LNCaP clone FGC (cell line): ENCODE measurements at regions not wholly inside any gene's neighbourhood (a gene's known extent, or its start where the extent isn't known, plus 50 kb on each side); places are given as distances from the start of the nearest gene placed in this dataset.
A peak's percentile ranks its signal among the peaks of the same experiment; 100 is the strongest.

ENCODE experiments used
- DNase-seq: peaks from one replicate; pipeline ENCODE4 v3.0.0-alpha.2; 2011; ENCODE audit warnings: low read depth
- H3K4me3 ChIP-seq: 2 replicates; pipeline ENCODE4 v1.5.1; 2011; ENCODE audit warnings: mild to moderate bottlenecking, low read depth, low read length, control low read depth
- TF ChIP-seq, protein P1 (sequence below): IDR thresholded peaks from 2 replicates; pipeline ENCODE4 v1.5.1; 2012; ENCODE audit warnings: mild to moderate bottlenecking; ENCODE audit not compliant: control insufficient read depth, insufficient read depth; ENCODE audit errors: extremely low read depth

DNA sequence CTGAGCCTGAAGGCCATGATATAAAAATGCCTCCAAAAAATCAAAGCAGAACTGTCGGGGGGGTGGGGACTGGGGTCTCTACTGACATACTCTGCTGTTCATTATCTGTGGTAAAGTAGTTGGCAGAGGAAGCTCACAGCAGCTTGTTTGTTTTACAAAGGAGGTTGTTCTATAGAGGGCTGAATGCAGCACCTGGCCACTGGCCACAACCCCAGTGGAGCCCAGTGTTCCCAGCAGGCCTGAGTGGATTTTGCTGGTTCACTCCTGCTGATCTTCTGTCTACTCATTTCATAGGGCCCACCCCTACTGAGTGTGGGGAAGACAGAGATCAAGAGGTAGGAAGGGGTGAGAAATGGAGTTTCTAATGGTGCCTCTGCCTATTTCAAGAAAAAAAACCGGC is 125.5 kb downstream of the DIPK2A start:
- TF ChIP-seq, protein P1, sequence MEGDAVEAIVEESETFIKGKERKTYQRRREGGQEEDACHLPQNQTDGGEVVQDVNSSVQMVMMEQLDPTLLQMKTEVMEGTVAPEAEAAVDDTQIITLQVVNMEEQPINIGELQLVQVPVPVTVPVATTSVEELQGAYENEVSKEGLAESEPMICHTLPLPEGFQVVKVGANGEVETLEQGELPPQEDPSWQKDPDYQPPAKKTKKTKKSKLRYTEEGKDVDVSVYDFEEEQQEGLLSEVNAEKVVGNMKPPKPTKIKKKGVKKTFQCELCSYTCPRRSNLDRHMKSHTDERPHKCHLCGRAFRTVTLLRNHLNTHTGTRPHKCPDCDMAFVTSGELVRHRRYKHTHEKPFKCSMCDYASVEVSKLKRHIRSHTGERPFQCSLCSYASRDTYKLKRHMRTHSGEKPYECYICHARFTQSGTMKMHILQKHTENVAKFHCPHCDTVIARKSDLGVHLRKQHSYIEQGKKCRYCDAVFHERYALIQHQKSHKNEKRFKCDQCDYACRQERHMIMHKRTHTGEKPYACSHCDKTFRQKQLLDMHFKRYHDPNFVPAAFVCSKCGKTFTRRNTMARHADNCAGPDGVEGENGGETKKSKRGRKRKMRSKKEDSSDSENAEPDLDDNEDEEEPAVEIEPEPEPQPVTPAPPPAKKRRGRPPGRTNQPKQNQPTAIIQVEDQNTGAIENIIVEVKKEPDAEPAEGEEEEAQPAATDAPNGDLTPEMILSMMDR, result no peak
- DNase-seq, result no peak
- no peak overlapping the region for H3K4me3 ChIP-seq

GRCh38 chr3:144098691-144099090 is 127.1 kb downstream of the DIPK2A start:
- no peak overlapping the region for H3K4me3 ChIP-seq
- no peak for DNase-seq
- TF ChIP-seq, protein P1, result no peak

DNA sequence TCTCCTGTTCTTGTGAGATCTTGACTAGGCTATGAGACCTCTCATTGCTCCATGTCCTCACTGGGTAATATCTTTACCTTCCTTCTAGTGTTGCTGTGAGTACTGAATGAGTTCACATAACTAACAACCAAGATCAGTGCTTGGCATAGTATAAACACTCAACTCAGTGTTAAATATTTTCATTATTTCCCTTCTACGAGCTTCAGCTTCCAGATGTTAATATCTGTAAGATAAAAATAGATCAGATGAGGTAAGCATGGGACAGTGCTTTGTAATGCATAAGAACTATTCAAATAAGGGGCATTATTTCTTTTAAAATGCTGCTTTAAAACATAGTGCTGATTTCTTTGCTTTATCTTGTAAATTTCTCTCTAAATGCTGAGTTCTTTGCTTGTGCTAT is 130.8 kb downstream of the DIPK2A start:
- DNase-seq, result no peak
- TF ChIP-seq, protein P1, result no peak
- H3K4me3 ChIP-seq, result no peak overlapping the region

GRCh38 chr3:144104186-144104585 is 132.6 kb downstream of the DIPK2A start:
- TF ChIP-seq, protein P1, result no peak
- no peak overlapping the region for H3K4me3 ChIP-seq
- no peak for DNase-seq

DNA sequence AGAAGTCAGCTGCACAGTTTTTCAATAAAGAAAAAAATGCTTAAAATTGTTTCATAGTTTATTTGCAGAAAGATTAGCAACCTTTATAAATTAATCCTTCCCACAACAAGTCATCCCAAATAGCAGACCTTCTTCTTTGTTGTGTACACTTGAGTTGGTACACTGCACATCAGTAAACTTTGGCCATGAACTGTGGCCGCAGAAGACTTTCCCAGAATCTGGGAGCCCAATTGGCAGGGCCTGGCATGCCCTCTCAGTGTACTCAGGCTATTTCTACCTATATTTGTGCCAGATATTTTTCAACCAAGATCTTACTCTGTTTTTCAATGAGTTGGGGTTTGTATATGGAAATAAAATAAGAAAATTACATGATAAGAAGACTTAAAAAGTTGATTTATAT is 133.1 kb downstream of the DIPK2A start:
- TF ChIP-seq, protein P1, result no peak
- no peak overlapping the region for H3K4me3 ChIP-seq
- DNase-seq, result peak; percentile 69

DNA sequence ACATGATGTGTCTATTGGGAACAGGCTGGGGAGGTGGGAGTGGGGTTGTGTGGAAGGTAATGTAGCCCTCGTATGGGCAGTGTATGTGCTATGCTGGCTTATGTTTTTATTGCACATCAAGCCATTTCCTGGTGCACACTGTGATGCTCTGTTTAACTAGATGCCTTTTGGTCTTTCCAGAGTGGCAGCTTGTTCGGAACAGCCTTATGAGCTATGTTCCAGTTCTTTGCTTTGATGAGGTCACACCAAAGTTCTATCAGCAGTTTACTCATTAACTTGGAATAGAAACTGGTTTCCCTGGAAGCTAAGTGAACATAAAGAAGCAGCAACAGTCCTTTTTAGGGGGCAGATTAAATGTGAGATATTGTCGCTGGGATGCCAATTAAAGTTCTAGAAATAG is 133.9 kb downstream of the DIPK2A start:
- TF ChIP-seq, protein P1, result no peak
- DNase-seq, result peak; percentile 95
- H3K4me3 ChIP-seq, result no peak overlapping the region

GRCh38 chr3:144106970-144107369 is 135.3 kb downstream of the DIPK2A start:
- no peak for DNase-seq
- no peak overlapping the region for H3K4me3 ChIP-seq
- TF ChIP-seq, protein P1, result no peak
